ENCODE measurements at regions not wholly inside any gene's neighbourhood (a gene's known extent, or its start where the extent isn't known, plus 50 kb on each side); places are given as distances from the start of the nearest gene placed in this dataset.
"Not testable (repeated sequence)": the region's sequence is repeated elsewhere in the genome, so short reads cannot be mapped to it uniquely, and the experiment has no call there.

GRCh38 chr7:120064565-120064964 lies 208.4 kb upstream of the KCND2 start:
- H3K4me3 ChIP-seq (ENCODE audit: low read length) = no peak overlapping the region
- H3K27me3 ChIP-seq (ENCODE audit: control insufficient read depth, insufficient read depth) = no peaks in the 10 kb centered on the region
- H3K4me1 ChIP-seq (ENCODE audit: control insufficient read depth, insufficient read depth, low read length) = no peaks in the 10 kb centered on the region
- no peaks in the 10 kb centered on the region for H3K9me3 ChIP-seq (ENCODE audit: control insufficient read depth, low read length)
- DNase-seq = no peak
- ATAC-seq = no peak
- intact Hi-C loops (cut with DNase I) = no loop called here
- H3K27ac ChIP-seq (ENCODE audit: low read length) = no peak overlapping the region

- H3K4me1 ChIP-seq (ENCODE audit: control insufficient read depth, insufficient read depth, low read length); H3K27me3 ChIP-seq (ENCODE audit: control insufficient read depth, insufficient read depth); DNase-seq; H3K4me3 ChIP-seq (ENCODE audit: low read length); H3K27ac ChIP-seq (ENCODE audit: low read length); H3K9me3 ChIP-seq (ENCODE audit: control insufficient read depth, low read length); intact Hi-C loops (cut with DNase I); ATAC-seq: not testable (repeated sequence)
Measured at GRCh38 chr7:120066898-120067297, 206.1 kb upstream of the KCND2 start.

- whole genome bisulfite sequencing = 59% methylated on average over 1 of the region's 1 CpG
- H3K4me3 ChIP-seq (ENCODE audit: low read length) = no peak overlapping the region
- H3K4me1 ChIP-seq (ENCODE audit: control insufficient read depth, insufficient read depth, low read length) = no peaks in the 10 kb centered on the region
- H3K27me3 ChIP-seq (ENCODE audit: control insufficient read depth, insufficient read depth) = no peaks in the 10 kb centered on the region
- ATAC-seq (no peak), DNase-seq (no peak)
- intact Hi-C loops (cut with DNase I) = no loop called here
- H3K27ac ChIP-seq (ENCODE audit: low read length) = no peak overlapping the region
- no peaks in the 10 kb centered on the region for H3K9me3 ChIP-seq (ENCODE audit: control insufficient read depth, low read length)
Measured at GRCh38 chr7:120070201-120070600, 202.8 kb upstream of the KCND2 start.

GRCh38 chr7:120077777-120078176 lies 195.2 kb upstream of the KCND2 start:
- Histone ChIP-seq H3K27ac (ENCODE audit: low read length) (no peak overlapping the region), H3K4me1 (ENCODE audit: control insufficient read depth, insufficient read depth, low read length) (no peaks in the 10 kb centered on the region), H3K4me3 (ENCODE audit: low read length) (no peak overlapping the region), H3K9me3 (ENCODE audit: control insufficient read depth, low read length) (no peaks in the 10 kb centered on the region), H3K27me3 (ENCODE audit: control insufficient read depth, insufficient read depth) (no peaks in the 10 kb centered on the region)
- intact Hi-C loops (cut with DNase I) = no loop called here
- no peak for ATAC-seq
- no peak for DNase-seq
- 62% methylated on average over 3 of the region's 3 CpGs for WGBS

- Histone ChIP-seq H3K4me3 (ENCODE audit: low read length) (no peak overlapping the region), H3K4me1 (ENCODE audit: control insufficient read depth, insufficient read depth, low read length) (no peaks in the 10 kb centered on the region), H3K27me3 (ENCODE audit: control insufficient read depth, insufficient read depth) (no peaks in the 10 kb centered on the region), H3K9me3 (ENCODE audit: control insufficient read depth, low read length) (no peaks in the 10 kb centered on the region), H3K27ac (ENCODE audit: low read length) (no peak overlapping the region)
- intact Hi-C loops (cut with DNase I) = no loop called here
- WGBS = 55% methylated on average over 1 of the region's 1 CpG
- DNase-seq = no peak
- ATAC-seq = no peak
Measured at GRCh38 chr7:120079022-120079421, 194.0 kb upstream of the KCND2 start.

GRCh38 chr7:120079704-120080103 lies 193.3 kb upstream of the KCND2 start:
- Histone ChIP-seq H3K9me3 (ENCODE audit: control insufficient read depth, low read length) (no peaks in the 10 kb centered on the region), H3K4me3 (ENCODE audit: low read length) (no peak overlapping the region), H3K4me1 (ENCODE audit: control insufficient read depth, insufficient read depth, low read length) (no peaks in the 10 kb centered on the region), H3K27ac (ENCODE audit: low read length) (no peak overlapping the region), H3K27me3 (ENCODE audit: control insufficient read depth, insufficient read depth) (no peaks in the 10 kb centered on the region)
- ATAC-seq (no peak), DNase-seq (no peak)
- intact Hi-C loops (cut with DNase I) = no loop called here
- WGBS = 27% methylated on average over 3 of the region's 3 CpGs

- H3K27ac ChIP-seq (ENCODE audit: low read length); H3K4me3 ChIP-seq (ENCODE audit: low read length); H3K4me1 ChIP-seq (ENCODE audit: control insufficient read depth, insufficient read depth, low read length); ATAC-seq; H3K9me3 ChIP-seq (ENCODE audit: control insufficient read depth, low read length); intact Hi-C loops (cut with DNase I); DNase-seq; H3K27me3 ChIP-seq (ENCODE audit: control insufficient read depth, insufficient read depth): not testable (repeated sequence)
- 87% methylated on average over 16 of the region's 16 CpGs for WGBS
Measured at GRCh38 chr7:120086468-120086867, 186.5 kb upstream of the KCND2 start.

GRCh38 chr7:120089968-120090367 lies 183.0 kb upstream of the KCND2 start:
- intact Hi-C loops (cut with DNase I) = no loop called here
- ATAC-seq = no peak
- H3K4me3 ChIP-seq (ENCODE audit: low read length) = no peak overlapping the region
- no peaks in the 10 kb centered on the region for H3K27me3 ChIP-seq (ENCODE audit: control insufficient read depth, insufficient read depth)
- no peak for DNase-seq
- no peak overlapping the region for H3K27ac ChIP-seq (ENCODE audit: low read length)
- no peaks in the 10 kb centered on the region for H3K9me3 ChIP-seq (ENCODE audit: control insufficient read depth, low read length)
- 71% methylated on average over 4 of the region's 4 CpGs for WGBS
- no peaks in the 10 kb centered on the region for H3K4me1 ChIP-seq (ENCODE audit: control insufficient read depth, insufficient read depth, low read length)

GRCh38 chr7:120091807-120092206 lies 181.2 kb upstream of the KCND2 start:
- Histone ChIP-seq H3K4me3 (ENCODE audit: low read length) (no peak overlapping the region), H3K9me3 (ENCODE audit: control insufficient read depth, low read length) (no peaks in the 10 kb centered on the region), H3K27me3 (ENCODE audit: control insufficient read depth, insufficient read depth) (no peaks in the 10 kb centered on the region), H3K4me1 (ENCODE audit: control insufficient read depth, insufficient read depth, low read length) (no peaks in the 10 kb centered on the region), H3K27ac (ENCODE audit: low read length) (no peak overlapping the region)
- intact Hi-C loops (cut with DNase I) = no loop called here
- DNase-seq (no peak), ATAC-seq (no peak)
- WGBS = 76% methylated on average over 3 of the region's 3 CpGs

- Histone ChIP-seq H3K9me3 (ENCODE audit: control insufficient read depth, low read length) (no peaks in the 10 kb centered on the region), H3K27ac (ENCODE audit: low read length) (no peak overlapping the region), H3K4me1 (ENCODE audit: control insufficient read depth, insufficient read depth, low read length) (no peaks in the 10 kb centered on the region), H3K4me3 (ENCODE audit: low read length) (no peak overlapping the region), H3K27me3 (ENCODE audit: control insufficient read depth, insufficient read depth) (no peaks in the 10 kb centered on the region)
- WGBS = 43% methylated on average over 2 of the region's 2 CpGs
- DNase-seq (no peak), ATAC-seq (no peak)
- intact Hi-C loops (cut with DNase I) = no loop called here
Measured at GRCh38 chr7:120097020-120097419, 176.0 kb upstream of the KCND2 start.

GRCh38 chr7:120097774-120098173 lies 175.2 kb upstream of the KCND2 start:
- H3K4me3 ChIP-seq (ENCODE audit: low read length) = no peak overlapping the region
- no peak for DNase-seq
- no peak overlapping the region for H3K27ac ChIP-seq (ENCODE audit: low read length)
- no peaks in the 10 kb centered on the region for H3K4me1 ChIP-seq (ENCODE audit: control insufficient read depth, insufficient read depth, low read length)
- intact Hi-C loops (cut with DNase I) = no loop called here
- H3K9me3 ChIP-seq (ENCODE audit: control insufficient read depth, low read length) = no peaks in the 10 kb centered on the region
- ATAC-seq = no peak
- H3K27me3 ChIP-seq (ENCODE audit: control insufficient read depth, insufficient read depth) = no peaks in the 10 kb centered on the region

GRCh38 chr7:120108376-120108775 lies 164.6 kb upstream of the KCND2 start:
- intact Hi-C loops (cut with DNase I) = no loop called here
- Histone ChIP-seq H3K27me3 (ENCODE audit: control insufficient read depth, insufficient read depth) (no peaks in the 10 kb centered on the region), H3K4me3 (ENCODE audit: low read length) (no peak overlapping the region), H3K9me3 (ENCODE audit: control insufficient read depth, low read length) (peaks cover 2% of the 10 kb centered on the region), H3K4me1 (ENCODE audit: control insufficient read depth, insufficient read depth, low read length) (no peaks in the 10 kb centered on the region), H3K27ac (ENCODE audit: low read length) (no peak overlapping the region)
- DNase-seq = no peak
- ATAC-seq = no peak

All from right cardiac atrium (tissue), 5 donors.